HEK293 (cell line): ENCODE measurements at regions not wholly inside any gene's neighbourhood (a gene's known extent, or its start where the extent isn't known, plus 50 kb on each side); places are given as distances from the start of the nearest gene placed in this dataset.

Source experiments
- CTCF ChIP-seq: fragments of 450-650 bp; formaldehyde crosslinking; IDR thresholded peaks from 2 replicates; pipeline ENCODE4 v1.5.1; 2016; ENCODE audit warnings: missing biosample characterization, missing genetic modification characterization
- ELK4 ChIP-seq: IDR thresholded peaks from 2 replicates; pipeline ENCODE4 v1.6.1; 2011; ENCODE audit warnings: mild to moderate bottlenecking, low read depth, low read length, borderline replicate concordance
- KLF9 ChIP-seq: fragments of 450-650 bp; formaldehyde crosslinking; IDR thresholded peaks from 2 replicates; pipeline ENCODE4 v1.5.1; 2016; ENCODE audit warnings: missing biosample characterization, missing genetic modification characterization, low read depth
- MYNN ChIP-seq: fragments of 450-650 bp; formaldehyde crosslinking; IDR thresholded peaks from 2 replicates; pipeline ENCODE4 v1.5.1; 2016; ENCODE audit warnings: missing biosample characterization, missing genetic modification characterization, borderline replicate concordance
- SP2 ChIP-seq: fragments of 450-650 bp; formaldehyde crosslinking; IDR thresholded peaks from 2 replicates; pipeline ENCODE4 v1.5.1; 2016; ENCODE audit warnings: missing biosample characterization, missing genetic modification characterization
- ZNF433 ChIP-seq: fragments of 450-650 bp; formaldehyde crosslinking; IDR thresholded peaks from 2 replicates; pipeline ENCODE4 v1.5.1; 2016; ENCODE audit warnings: missing biosample characterization, missing genetic modification characterization, low read depth
- ZNF610 ChIP-seq: fragments of 450-650 bp; formaldehyde crosslinking; IDR thresholded peaks from 2 replicates; pipeline ENCODE4 v1.5.1; 2016; ENCODE audit warnings: missing biosample characterization, missing genetic modification characterization, borderline replicate concordance
- TF ChIP-seq, protein P1 (sequence below): fragments of 450-650 bp; formaldehyde crosslinking; IDR thresholded peaks from 2 replicates; pipeline ENCODE4 v1.5.1; 2016; ENCODE audit warnings: missing biosample characterization, missing genetic modification characterization, borderline replicate concordance
- TF ChIP-seq, protein P2 (sequence below): fragments of 450-650 bp; formaldehyde crosslinking; conservative IDR thresholded peaks from 2 replicates; pipeline ENCODE4 v1.5.1; 2016; ENCODE audit warnings: low read depth, missing biosample characterization, missing genetic modification characterization
- TF ChIP-seq, protein P3 (sequence below): fragments of 450-650 bp; formaldehyde crosslinking; IDR thresholded peaks from 2 replicates; pipeline ENCODE4 v1.5.1; 2016; ENCODE audit warnings: missing biosample characterization, missing genetic modification characterization

DNA sequence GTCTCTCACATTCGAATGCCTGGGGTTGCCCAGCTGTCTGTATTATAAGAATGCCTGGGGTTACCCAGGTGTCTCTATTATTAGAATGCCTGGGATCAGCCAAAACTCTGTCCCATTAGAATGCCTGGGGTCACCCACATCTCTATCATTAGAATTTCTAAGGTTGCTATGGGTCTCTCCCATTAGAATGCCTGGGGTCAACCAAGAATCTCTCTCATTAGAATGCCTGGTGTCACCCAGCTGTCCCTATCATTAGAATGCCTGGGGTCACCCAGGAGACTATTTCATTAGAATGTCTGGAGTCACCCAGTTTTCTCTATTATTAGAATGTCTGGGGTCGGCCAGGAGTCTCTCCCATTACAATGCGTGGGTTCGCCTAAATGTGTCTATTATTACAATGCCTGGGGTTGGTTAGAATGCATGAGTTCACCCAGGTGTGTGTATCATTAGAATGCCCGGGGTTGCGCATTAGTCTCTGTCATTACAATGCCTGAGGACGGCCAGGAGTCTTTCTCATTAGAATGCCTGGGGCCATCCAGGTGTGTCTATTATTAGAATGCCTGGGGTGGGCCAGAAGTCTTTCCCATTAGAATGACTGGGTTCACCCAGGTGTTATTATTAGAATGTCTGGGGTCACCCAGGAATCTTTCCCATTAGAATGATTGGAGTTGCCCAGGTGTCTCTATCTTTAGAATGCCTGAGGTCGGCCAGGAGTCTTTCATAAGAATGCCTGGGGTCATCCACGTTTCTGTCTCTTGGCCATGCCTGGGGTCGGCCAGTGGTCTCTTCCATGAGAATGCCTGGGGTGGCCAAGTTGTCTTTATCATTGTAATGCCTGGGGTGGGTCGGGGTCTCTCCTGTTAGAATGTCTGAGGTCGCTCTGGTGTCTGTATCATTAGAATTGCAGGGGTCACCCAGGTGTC, 59.6 kb downstream of the RNF187 start:
- TF ChIP-seq SP2 (tag by site-specific recombination) (no peak), CTCF (tag by site-specific recombination) (no peak), ELK4 (no peak), ZNF610 (tag by site-specific recombination) (no peak), KLF9 (tag by site-specific recombination) (no peak), ZNF433 (tag by site-specific recombination) (no peak), MYNN (no peak)
- TF ChIP-seq, protein P1, sequence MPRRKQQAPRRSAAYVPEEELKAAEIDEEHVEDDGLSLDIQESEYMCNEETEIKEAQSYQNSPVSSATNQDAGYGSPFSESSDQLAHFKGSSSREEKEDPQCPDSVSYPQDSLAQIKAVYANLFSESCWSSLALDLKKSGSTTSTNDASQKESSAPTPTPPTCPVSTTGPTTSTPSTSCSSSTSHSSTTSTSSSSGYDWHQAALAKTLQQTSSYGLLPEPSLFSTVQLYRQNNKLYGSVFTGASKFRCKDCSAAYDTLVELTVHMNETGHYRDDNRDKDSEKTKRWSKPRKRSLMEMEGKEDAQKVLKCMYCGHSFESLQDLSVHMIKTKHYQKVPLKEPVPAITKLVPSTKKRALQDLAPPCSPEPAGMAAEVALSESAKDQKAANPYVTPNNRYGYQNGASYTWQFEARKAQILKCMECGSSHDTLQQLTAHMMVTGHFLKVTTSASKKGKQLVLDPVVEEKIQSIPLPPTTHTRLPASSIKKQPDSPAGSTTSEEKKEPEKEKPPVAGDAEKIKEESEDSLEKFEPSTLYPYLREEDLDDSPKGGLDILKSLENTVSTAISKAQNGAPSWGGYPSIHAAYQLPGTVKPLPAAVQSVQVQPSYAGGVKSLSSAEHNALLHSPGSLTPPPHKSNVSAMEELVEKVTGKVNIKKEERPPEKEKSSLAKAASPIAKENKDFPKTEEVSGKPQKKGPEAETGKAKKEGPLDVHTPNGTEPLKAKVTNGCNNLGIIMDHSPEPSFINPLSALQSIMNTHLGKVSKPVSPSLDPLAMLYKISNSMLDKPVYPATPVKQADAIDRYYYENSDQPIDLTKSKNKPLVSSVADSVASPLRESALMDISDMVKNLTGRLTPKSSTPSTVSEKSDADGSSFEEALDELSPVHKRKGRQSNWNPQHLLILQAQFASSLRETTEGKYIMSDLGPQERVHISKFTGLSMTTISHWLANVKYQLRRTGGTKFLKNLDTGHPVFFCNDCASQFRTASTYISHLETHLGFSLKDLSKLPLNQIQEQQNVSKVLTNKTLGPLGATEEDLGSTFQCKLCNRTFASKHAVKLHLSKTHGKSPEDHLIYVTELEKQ (tag by site-specific recombination), result no peak
- TF ChIP-seq, protein P2, sequence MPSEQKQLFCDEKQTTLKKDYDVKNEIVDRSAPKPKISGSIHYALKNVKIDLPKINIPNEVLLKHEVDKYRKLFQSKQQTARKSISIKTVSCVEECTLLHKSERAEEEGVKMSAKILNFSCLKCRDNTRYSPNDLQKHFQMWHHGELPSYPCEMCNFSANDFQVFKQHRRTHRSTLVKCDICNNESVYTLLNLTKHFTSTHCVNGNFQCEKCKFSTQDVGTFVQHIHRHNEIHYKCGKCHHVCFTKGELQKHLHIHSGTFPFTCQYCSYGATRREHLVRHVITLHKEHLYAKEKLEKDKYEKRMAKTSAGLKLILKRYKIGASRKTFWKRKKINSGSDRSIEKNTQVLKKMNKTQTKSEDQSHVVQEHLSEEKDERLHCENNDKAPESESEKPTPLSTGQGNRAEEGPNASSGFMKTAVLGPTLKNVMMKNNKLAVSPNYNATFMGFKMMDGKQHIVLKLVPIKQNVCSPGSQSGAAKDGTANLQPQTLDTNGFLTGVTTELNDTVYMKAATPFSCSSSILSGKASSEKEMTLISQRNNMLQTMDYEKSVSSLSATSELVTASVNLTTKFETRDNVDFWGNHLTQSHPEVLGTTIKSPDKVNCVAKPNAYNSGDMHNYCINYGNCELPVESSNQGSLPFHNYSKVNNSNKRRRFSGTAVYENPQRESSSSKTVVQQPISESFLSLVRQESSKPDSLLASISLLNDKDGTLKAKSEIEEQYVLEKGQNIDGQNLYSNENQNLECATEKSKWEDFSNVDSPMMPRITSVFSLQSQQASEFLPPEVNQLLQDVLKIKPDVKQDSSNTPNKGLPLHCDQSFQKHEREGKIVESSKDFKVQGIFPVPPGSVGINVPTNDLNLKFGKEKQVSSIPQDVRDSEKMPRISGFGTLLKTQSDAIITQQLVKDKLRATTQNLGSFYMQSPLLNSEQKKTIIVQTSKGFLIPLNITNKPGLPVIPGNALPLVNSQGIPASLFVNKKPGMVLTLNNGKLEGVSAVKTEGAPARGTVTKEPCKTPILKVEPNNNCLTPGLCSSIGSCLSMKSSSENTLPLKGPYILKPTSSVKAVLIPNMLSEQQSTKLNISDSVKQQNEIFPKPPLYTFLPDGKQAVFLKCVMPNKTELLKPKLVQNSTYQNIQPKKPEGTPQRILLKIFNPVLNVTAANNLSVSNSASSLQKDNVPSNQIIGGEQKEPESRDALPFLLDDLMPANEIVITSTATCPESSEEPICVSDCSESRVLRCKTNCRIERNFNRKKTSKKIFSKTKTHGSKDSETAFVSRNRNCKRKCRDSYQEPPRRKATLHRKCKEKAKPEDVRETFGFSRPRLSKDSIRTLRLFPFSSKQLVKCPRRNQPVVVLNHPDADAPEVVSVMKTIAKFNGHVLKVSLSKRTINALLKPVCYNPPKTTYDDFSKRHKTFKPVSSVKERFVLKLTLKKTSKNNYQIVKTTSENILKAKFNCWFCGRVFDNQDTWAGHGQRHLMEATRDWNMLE, result no peak
- TF ChIP-seq, protein P3, sequence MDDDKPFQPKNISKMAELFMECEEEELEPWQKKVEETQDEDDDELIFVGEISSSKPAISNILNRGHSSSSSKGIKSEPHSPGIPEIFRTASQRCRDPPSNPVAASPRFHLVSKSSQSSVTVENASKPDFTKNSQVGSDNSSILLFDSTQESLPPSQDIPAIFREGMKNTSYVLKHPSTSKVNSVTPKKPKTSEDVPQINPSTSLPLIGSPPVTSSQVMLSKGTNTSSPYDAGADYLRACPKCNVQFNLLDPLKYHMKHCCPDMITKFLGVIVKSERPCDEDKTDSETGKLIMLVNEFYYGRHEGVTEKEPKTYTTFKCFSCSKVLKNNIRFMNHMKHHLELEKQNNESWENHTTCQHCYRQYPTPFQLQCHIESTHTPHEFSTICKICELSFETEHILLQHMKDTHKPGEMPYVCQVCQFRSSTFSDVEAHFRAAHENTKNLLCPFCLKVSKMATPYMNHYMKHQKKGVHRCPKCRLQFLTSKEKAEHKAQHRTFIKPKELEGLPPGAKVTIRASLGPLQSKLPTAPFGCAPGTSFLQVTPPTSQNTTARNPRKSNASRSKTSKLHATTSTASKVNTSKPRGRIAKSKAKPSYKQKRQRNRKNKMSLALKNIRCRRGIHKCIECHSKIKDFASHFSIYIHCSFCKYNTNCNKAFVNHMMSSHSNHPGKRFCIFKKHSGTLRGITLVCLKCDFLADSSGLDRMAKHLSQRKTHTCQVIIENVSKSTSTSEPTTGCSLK (tag by site-specific recombination), result no peak
